ENCODE measurements at regions not wholly inside any gene's neighbourhood (a gene's known extent, or its start where the extent isn't known, plus 50 kb on each side); places are given as distances from the start of the nearest gene placed in this dataset.
"Not testable (repeated sequence)": the region's sequence is repeated elsewhere in the genome, so short reads cannot be mapped to it uniquely, and the experiment has no call there.

DNA sequence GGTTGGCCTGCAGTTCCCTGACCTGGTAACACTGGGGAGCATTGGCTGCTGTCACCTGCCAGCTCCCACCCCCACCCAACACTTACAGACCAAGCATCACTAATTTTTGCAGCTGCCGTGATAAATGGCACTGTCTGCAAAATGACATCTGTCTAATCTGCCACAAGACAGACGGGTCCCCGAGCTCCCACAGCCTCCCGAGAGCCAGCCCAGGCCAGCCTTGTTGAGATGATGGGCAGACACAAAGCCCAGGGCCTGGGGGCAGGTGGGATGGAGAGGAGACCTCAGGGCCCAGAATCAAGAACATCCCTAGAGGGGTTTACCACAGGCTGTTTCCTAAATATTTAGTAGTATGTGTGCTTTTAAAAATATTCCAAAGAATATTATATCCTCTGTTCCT lies 203.4 kb downstream of the TBC1D2B start (continued):
- TF ChIP-seq, protein P1, sequence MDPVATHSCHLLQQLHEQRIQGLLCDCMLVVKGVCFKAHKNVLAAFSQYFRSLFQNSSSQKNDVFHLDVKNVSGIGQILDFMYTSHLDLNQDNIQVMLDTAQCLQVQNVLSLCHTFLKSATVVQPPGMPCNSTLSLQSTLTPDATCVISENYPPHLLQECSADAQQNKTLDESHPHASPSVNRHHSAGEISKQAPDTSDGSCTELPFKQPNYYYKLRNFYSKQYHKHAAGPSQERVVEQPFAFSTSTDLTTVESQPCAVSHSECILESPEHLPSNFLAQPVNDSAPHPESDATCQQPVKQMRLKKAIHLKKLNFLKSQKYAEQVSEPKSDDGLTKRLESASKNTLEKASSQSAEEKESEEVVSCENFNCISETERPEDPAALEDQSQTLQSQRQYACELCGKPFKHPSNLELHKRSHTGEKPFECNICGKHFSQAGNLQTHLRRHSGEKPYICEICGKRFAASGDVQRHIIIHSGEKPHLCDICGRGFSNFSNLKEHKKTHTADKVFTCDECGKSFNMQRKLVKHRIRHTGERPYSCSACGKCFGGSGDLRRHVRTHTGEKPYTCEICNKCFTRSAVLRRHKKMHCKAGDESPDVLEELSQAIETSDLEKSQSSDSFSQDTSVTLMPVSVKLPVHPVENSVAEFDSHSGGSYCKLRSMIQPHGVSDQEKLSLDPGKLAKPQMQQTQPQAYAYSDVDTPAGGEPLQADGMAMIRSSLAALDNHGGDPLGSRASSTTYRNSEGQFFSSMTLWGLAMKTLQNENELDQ (CRISPR knock-in tag; IDR thresholded peaks at IDR 0.05; ENCODE audit: borderline replicate concordance) = no peak

DNA sequence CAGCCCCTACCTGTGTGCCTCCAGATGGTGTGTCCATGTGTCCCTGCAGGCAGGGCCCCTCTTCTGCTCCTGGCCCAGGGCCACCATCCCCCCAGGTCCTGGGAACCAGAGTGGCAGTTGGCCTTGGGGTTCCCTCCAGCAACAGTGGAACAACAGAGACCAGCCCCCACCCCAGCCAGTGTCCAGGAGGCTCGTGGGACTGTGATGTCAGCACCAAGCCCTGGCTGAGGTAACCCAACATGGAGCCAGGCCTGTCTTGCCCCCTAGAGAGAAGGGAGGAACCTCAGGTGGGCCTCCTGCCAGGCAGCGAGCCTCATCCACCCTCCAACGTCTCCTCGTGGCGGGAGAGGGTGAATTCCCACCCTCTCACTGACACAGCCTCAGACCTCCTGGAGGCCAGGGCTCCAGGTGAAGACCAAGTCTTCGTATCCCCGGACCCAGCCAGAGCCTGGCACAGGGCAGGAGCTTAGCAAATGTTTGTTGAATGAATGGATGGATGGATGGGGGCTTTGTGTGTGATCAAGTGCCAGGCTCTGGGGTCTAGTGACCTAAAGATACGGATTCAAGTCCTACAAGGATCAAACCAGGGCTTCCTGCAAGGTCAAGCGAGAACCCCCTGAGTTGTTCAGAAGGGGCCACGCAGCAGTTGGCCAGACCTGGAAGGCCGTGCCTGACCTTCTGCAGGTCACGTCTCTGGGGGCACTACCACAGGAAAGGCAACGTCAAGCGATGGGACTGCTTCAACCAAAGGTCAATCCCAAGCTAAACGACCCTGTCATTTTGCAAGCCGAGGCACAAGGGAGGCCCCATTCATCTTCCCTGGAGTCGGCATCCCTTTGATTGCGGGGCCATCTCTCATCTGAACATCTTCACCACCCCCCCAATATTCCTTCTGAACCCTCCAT lies 204.7 kb downstream of the TBC1D2B start:
- ATAC-seq; DNase-seq (ENCODE audit: low spot score); H3K79me2 ChIP-seq (ENCODE audit: insufficient read depth, low read length); H3K9me3 ChIP-seq (ENCODE audit: low read length); BruUV-seq (replicated peaks); FAIRE-seq; H4K20me1 ChIP-seq (ENCODE audit: insufficient read depth, low read length); H3K4me1 ChIP-seq (ENCODE audit: insufficient read depth, low read length); CTCF ChIA-PET (ENCODE audit: low intra/inter-chr PET ratio, low total read pairs); H3K4me2 ChIP-seq (ENCODE audit: low read depth, low read length); H3K27me3 ChIP-seq (ENCODE audit: control insufficient read depth in 1 of 2, insufficient read depth in 2 of 2, low read length in 2 of 2); H3K27ac ChIP-seq (ENCODE audit: extremely low read length, insufficient read depth, low read length); in situ Hi-C loops (cut with HindIII; ENCODE audit: extremely low pct_ligation_motif_present, low pct_unique_long_range_greater_than_20kb); H3K4me3 ChIP-seq (replicated peaks in 1 of 3; ENCODE audit: insufficient read depth in 1 of 3, low read depth in 2 of 3, low read length in 3 of 3); H3K9ac ChIP-seq (ENCODE audit: insufficient read depth, low read depth, low read length); POLR2A ChIA-PET; intact Hi-C loops (cut with micrococcal nuclease; ENCODE audit: unreplicated experiment); H3K36me3 ChIP-seq (replicated peaks in 1 of 2; ENCODE audit: control insufficient read depth in 1 of 2, insufficient read depth in 2 of 2, low read length in 2 of 2); H2AFZ ChIP-seq (ENCODE audit: low read length): not testable (repeated sequence)
- WGBS (ENCODE audit: low lambda C conversion rate) = 56% methylated on average over 5 of the region's 18 CpGs

DNA sequence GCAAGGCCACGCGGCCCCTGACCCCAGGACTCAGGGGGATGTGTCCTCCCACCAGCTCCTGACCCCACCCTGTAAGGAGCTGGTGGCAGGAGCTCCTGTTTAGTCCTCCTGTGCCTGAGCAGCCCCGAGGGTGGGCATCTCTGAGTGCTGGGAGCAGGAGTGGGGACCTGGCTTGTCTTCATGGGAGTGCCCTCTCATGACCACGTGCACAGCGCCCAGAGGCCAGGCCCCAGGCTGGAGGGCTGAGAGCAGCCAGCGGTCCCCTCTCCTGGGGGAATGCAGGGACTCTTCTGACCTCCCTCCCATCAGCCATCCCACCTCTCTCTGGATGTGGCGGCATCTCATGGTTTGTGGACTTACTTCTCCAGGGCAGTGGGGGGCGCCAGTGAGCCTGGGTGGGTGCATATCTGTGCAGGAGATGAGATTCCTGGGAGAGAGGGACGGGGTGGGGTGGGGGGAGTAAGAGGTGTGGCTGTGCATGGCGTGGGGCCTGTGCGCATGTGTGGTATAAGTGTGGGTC lies 205.6 kb downstream of the TBC1D2B start:
- no peak overlapping the region for H3K9ac ChIP-seq (ENCODE audit: insufficient read depth, low read depth, low read length)
- no peak overlapping the region for H3K27ac ChIP-seq (ENCODE audit: extremely low read length, insufficient read depth, low read length)
- H3K27me3 ChIP-seq (ENCODE audit: control insufficient read depth in 1 of 2, insufficient read depth in 2 of 2, low read length in 2 of 2) = peaks cover 0 to 2% of the 10 kb centered on the region in 2 experiments; a peak in 1 of 5 replicates
- H4K20me1 ChIP-seq (ENCODE audit: insufficient read depth, low read length) = no peaks in the 10 kb centered on the region
- FAIRE-seq (no peak), ATAC-seq (no peak), DNase-seq (ENCODE audit: low spot score) (no peak)
- ChIA-PET POLR2A (no interaction called here), CTCF (ENCODE audit: low intra/inter-chr PET ratio, low total read pairs) (no interaction called here)
- no peaks in the 10 kb centered on the region for H3K9me3 ChIP-seq (ENCODE audit: low read length)
- H3K4me1 ChIP-seq (ENCODE audit: insufficient read depth, low read length) = 0 out of 2 replicates have a peak, but pooled peaks cover 5% of the 10 kb centered on the region
- 44% methylated on average over 9 of the region's 11 CpGs for WGBS (ENCODE audit: low lambda C conversion rate)
- no peaks in the 10 kb centered on the region for H3K79me2 ChIP-seq (ENCODE audit: insufficient read depth, low read length)
- in situ Hi-C loops (cut with HindIII; ENCODE audit: extremely low pct_ligation_motif_present, low pct_unique_long_range_greater_than_20kb) = no loop called here
- TF ChIP-seq, protein P2, sequence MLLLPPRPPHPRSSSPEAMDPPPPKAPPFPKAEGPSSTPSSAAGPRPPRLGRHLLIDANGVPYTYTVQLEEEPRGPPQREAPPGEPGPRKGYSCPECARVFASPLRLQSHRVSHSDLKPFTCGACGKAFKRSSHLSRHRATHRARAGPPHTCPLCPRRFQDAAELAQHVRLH (CRISPR knock-in tag; IDR thresholded peaks at IDR 0.05; ENCODE audit: borderline replicate concordance, low read depth) = no peak
- no peak for TF ChIP-seq RARG (CRISPR knock-in tag; IDR thresholded peaks at IDR 0.05; ENCODE audit: low read depth)
- TF ChIP-seq NCOA1 (CRISPR knock-in tag; IDR thresholded peaks at IDR 0.05) = no peak
- no peak for TF ChIP-seq XBP1 (CRISPR knock-in tag; IDR thresholded peaks at IDR 0.05)
- no peak for TF ChIP-seq FIP1L1 (IDR thresholded peaks at IDR 0.05; ENCODE audit: borderline replicate concordance, insufficient read depth, low read depth, low read length)
- TF ChIP-seq, protein P3, sequence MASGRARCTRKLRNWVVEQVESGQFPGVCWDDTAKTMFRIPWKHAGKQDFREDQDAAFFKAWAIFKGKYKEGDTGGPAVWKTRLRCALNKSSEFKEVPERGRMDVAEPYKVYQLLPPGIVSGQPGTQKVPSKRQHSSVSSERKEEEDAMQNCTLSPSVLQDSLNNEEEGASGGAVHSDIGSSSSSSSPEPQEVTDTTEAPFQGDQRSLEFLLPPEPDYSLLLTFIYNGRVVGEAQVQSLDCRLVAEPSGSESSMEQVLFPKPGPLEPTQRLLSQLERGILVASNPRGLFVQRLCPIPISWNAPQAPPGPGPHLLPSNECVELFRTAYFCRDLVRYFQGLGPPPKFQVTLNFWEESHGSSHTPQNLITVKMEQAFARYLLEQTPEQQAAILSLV (CRISPR knock-in tag; IDR thresholded peaks at IDR 0.05; ENCODE audit: borderline replicate concordance) = no peak
- TF ChIP-seq TOE1 (CRISPR knock-in tag; IDR thresholded peaks at IDR 0.05) = no peak
- no peak for TF ChIP-seq EED (CRISPR knock-in tag; IDR thresholded peaks at IDR 0.05)
- intact Hi-C loops (cut with micrococcal nuclease; ENCODE audit: unreplicated experiment) = no loop called here
- H2AFZ ChIP-seq (ENCODE audit: low read length) = no peak overlapping the region
- no peak overlapping the region for H3K4me3 ChIP-seq (replicated peaks in 1 of 3; ENCODE audit: insufficient read depth in 1 of 3, low read depth in 2 of 3, low read length in 3 of 3)
- BruUV-seq (replicated peaks) = no TSS peak
- H3K4me2 ChIP-seq (ENCODE audit: low read depth, low read length) = no peak overlapping the region
- no peaks in the 10 kb centered on the region for H3K36me3 ChIP-seq (replicated peaks in 1 of 2; ENCODE audit: control insufficient read depth in 1 of 2, insufficient read depth in 2 of 2, low read length in 2 of 2)
